SU-DHL-6 (cell line): ENCODE measurements at regions not wholly inside any gene's neighbourhood (a gene's known extent, or its start where the extent isn't known, plus 50 kb on each side); places are given as distances from the start of the nearest gene placed in this dataset.

ENCODE experiments used
- CTCF ChIP-seq: fragments of 200-600 bp; sonication (generic); IDR thresholded peaks from one replicate; pipeline ENCODE4 v1.5.1; 2017; ENCODE audit warnings: antibody characterized with exemption, mild to moderate bottlenecking, low read length, moderate library complexity; ENCODE audit not compliant: insufficient read depth, poor library complexity, severe bottlenecking
- EZH2phosphoT487 ChIP-seq: fragments of 200-600 bp; sonication (generic), shearing (Covaris generic); conservative IDR thresholded peaks from 2 replicates; pipeline ENCODE4 v1.6.1; 2018; ENCODE audit warnings: mild to moderate bottlenecking, antibody characterized with exemption, low read length, moderate library complexity, mixed read lengths

DNA sequence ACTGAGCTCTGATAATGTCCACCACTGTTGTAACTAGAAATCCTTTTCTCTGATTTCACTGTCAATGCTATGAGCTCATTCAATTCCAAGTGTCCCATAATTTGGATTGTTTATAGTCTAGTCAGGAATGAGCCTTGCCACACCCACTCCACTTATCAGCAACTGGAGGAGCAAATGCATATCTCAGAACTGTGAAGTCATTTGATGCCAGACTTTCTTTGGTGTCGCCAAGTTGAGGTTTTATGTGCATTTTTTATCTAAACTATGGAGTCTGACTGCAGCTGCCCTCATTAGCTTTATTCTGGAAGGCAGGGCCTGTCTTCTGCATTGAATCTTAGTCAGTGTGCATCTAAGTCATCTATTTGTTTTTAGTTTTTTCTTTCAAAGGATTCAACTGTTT, 361.3 kb downstream of the PMP22 start:
- TF ChIP-seq CTCF (no peak), EZH2phosphoT487 (no peak)
